K562 (cell line): ENCODE measurements at regions not wholly inside any gene's neighbourhood (a gene's known extent, or its start where the extent isn't known, plus 50 kb on each side); places are given as distances from the start of the nearest gene placed in this dataset.

Source experiments
- ATAC-seq: fragments of 200-7000 bp; cut with Tn5 transposase; 3 replicates; pipeline ENCODE4 v1.9.1; 2020; ENCODE audit warnings: moderate library complexity
- BruUV-seq: library from RNA; stranded (reverse); fragments of 400-500 nt; replicated peaks from 2 replicates; lab custom pipeline; 2021; lab: Mats Ljungman, UMichigan
- CTCF ChIA-PET: fragments of 300-600 bp; formaldehyde crosslinking; extraction: SDS; loops from one replicate; lab custom pipeline; 2021; ENCODE audit warnings: low intra/inter-chr PET ratio; lab: Yijun Ruan, JAX
- POLR2A ChIA-PET: fragments of 300-600, 350-650 bp; sonication (Branson Sonifier 250); formaldehyde crosslinking; extraction: SDS; loops from one replicate; lab custom pipeline; 2021; ENCODE audit warnings: antibody characterized with exemption, inconsistent platforms; lab: Yijun Ruan, JAX
- DNase-seq, 4 experiments: peaks; one replicate each; pipeline versions ENCODE4 v3.0.0 to v3.0.0-alpha.2; 2011 to 2018; ENCODE audit warnings: low spot score in 3 of 4, mixed read lengths in 3 of 4; ENCODE audit errors: extremely low read depth in 1 of 4
- FAIRE-seq: peaks from 2 replicates; lab custom pipeline; 2011; peaks lifted over from hg19 to GRCh38; lab: Jason Lieb, UNC
- H2AFZ ChIP-seq: 2 replicates; pipeline ENCODE4 v1.6.0; 2011; ENCODE audit warnings: low read depth, low read length, control low read depth, inconsistent platforms
- H3K27ac ChIP-seq: fragments of 200-600 bp; 3 replicates; pipeline ENCODE4 v1.8.0; 2011; ENCODE audit warnings: low read depth, mild to moderate bottlenecking, control low read depth, inconsistent platforms, low read length, moderate library complexity, mixed read lengths; ENCODE audit errors: extremely low read depth
- H3K27me3 ChIP-seq, 2 experiments: fragments of 300-600 bp in 1 of 2; 2 replicates in 1 of 2; 3 replicates in 1 of 2; pipeline versions ENCODE4 v1.6.0 to v1.8.0; 2011; ENCODE audit warnings: inconsistent platforms in 2 of 2, low read length in 2 of 2, mild to moderate bottlenecking in 1 of 2, mixed read lengths in 1 of 2, moderate library complexity in 1 of 2; ENCODE audit not compliant: control insufficient read depth in 2 of 2, insufficient read depth in 2 of 2
- H3K36me3 ChIP-seq: fragments of 300-600 bp; 3 replicates; pipeline ENCODE4 v1.8.0; 2011; ENCODE audit warnings: mild to moderate bottlenecking, low read length, inconsistent platforms; ENCODE audit not compliant: control insufficient read depth, insufficient read depth
- H3K4me1 ChIP-seq, 2 experiments: fragments of 200-600 bp in 1 of 2; replicated peaks in 1 of 2; 2 replicates in 1 of 2; 3 replicates in 1 of 2; pipeline versions ENCODE4 v1.5.1 to v1.8.0; 2011; ENCODE audit warnings: inconsistent platforms in 2 of 2, low read length in 2 of 2, mild to moderate bottlenecking in 1 of 2, mixed read lengths in 1 of 2, moderate library complexity in 1 of 2; ENCODE audit not compliant: control insufficient read depth in 2 of 2, insufficient read depth in 2 of 2
- H3K4me2 ChIP-seq: 2 replicates; pipeline ENCODE4 v1.6.1; 2011; ENCODE audit warnings: low read length, control low read depth, inconsistent platforms, mixed read lengths; ENCODE audit not compliant: insufficient read depth
- H3K4me3 ChIP-seq: fragments of 200-600 bp; sonication (generic), shearing (Covaris generic); 2 replicates; pipeline ENCODE4 v1.5.1; 2016; ENCODE audit warnings: control low read depth, inconsistent platforms
- H3K79me2 ChIP-seq: fragments of 200-600 bp; 3 replicates; pipeline ENCODE4 v1.8.0; 2011; ENCODE audit warnings: low read length, inconsistent platforms; ENCODE audit not compliant: control insufficient read depth, insufficient read depth
- H3K9ac ChIP-seq, 2 experiments: 2 replicates each; pipeline versions ENCODE4 v1.6.0 to v1.6.1; 2011; ENCODE audit warnings: low read depth in 2 of 2, low read length in 2 of 2, control low read depth in 1 of 2, inconsistent platforms in 1 of 2, mild to moderate bottlenecking in 1 of 2, mixed read lengths in 1 of 2; ENCODE audit not compliant: insufficient read depth in 1 of 2
- H3K9me1 ChIP-seq: one replicate; pipeline ENCODE4 v1.6.0; 2011; ENCODE audit warnings: inconsistent platforms, mild to moderate bottlenecking, low read length, moderate library complexity; ENCODE audit not compliant: control insufficient read depth, insufficient read depth
- H3K9me3 ChIP-seq: replicated peaks from 2 replicates; pipeline ENCODE4 v1.5.1; 2011; ENCODE audit warnings: low read depth, low read length, inconsistent platforms; ENCODE audit not compliant: control insufficient read depth, insufficient read depth
- H4K20me1 ChIP-seq: replicated peaks from 2 replicates; pipeline ENCODE4 v1.6.1; 2011; ENCODE audit warnings: low read length, inconsistent platforms, mixed read lengths; ENCODE audit not compliant: control insufficient read depth, insufficient read depth
- AFF1 ChIP-seq, 2 experiments: fragments of 450-650 bp; IDR thresholded peaks; 2 replicates each; pipeline ENCODE4 v1.6.1; 2018; ENCODE audit warnings: mild to moderate bottlenecking in 2 of 2, low read depth in 1 of 2; ENCODE audit not compliant: partially characterized antibody in 2 of 2
- BHLHE40 ChIP-seq: IDR thresholded peaks from 2 replicates; pipeline ENCODE4 v1.6.1; 2011; ENCODE audit warnings: low read length, improper control_type of control experiment
- CEBPZ ChIP-seq: fragments of 150-350 bp; IDR thresholded peaks from 2 replicates; pipeline ENCODE4 v1.6.1; 2014; ENCODE audit warnings: low read depth, mild to moderate bottlenecking, low read length, borderline replicate concordance
- NR1H2 ChIP-seq: sonication (generic); formaldehyde crosslinking; IDR thresholded peaks from 2 replicates; pipeline ENCODE4 v1.4.0; 2020; ENCODE audit warnings: mild to moderate bottlenecking, missing genetic modification reagents
- PYGO2 ChIP-seq: fragments of 450-650 bp; IDR thresholded peaks from 2 replicates; pipeline ENCODE4 v1.6.1; 2016; ENCODE audit warnings: mild to moderate bottlenecking, missing genetic modification characterization, moderate library complexity, missing compliant biosample characterization
- UBTF ChIP-seq, 2 experiments: IDR thresholded peaks; 2 replicates each; pipeline ENCODE4 v1.6.1; 2012; ENCODE audit warnings: improper control_type of control experiment in 2 of 2, low read depth in 2 of 2, low read length in 2 of 2, borderline replicate concordance in 1 of 2
- ZNF561 ChIP-seq: fragments of 450-650 bp; formaldehyde crosslinking; conservative IDR thresholded peaks from 2 replicates; pipeline ENCODE4 v1.4.0; 2020; ENCODE audit warnings: mild to moderate bottlenecking, moderate library complexity
- in situ Hi-C: fragments of 300-500 bp; cut with MboI; formaldehyde crosslinking; loops from 4 replicates; pipeline ENCODE4 v1.15.0; 2018; ENCODE audit warnings: inconsistent platforms, mixed read lengths
- intact Hi-C: fragments of 100-400 bp; cut with micrococcal nuclease; formaldehyde crosslinking; loops from 2 replicates; pipeline ENCODE4 v1.14.2; 2022
- TF ChIP-seq, protein P1 (sequence below): fragments of 450-650 bp; formaldehyde crosslinking; IDR thresholded peaks from 2 replicates; pipeline ENCODE4 v1.4.0; 2022; ENCODE audit warnings: missing genetic modification characterization
- TF ChIP-seq, protein P2 (sequence below): fragments of 450-650 bp; formaldehyde crosslinking; IDR thresholded peaks from 2 replicates; pipeline ENCODE4 v1.4.0; 2020; ENCODE audit warnings: mild to moderate bottlenecking, moderate library complexity

GRCh38 chr4:32572366-32572765 lies 1852.2 kb downstream of the PCDH7 start:
- H3K4me1 ChIP-seq = no peaks in the 10 kb centered on the region
- TF ChIP-seq BHLHE40 (no peak), CEBPZ (no peak), UBTF (IDR thresholded peaks at IDR 0.05; ENCODE audit: borderline replicate concordance in 1 of 2, low read depth in 2 of 2, low read length in 2 of 2) (no peak), PYGO2 (tag) (no peak), NR1H2 (CRISPR knock-in tag) (no peak), ZNF561 (CRISPR knock-in tag) (no peak), AFF1 (IDR thresholded peaks at IDR 0.05; ENCODE audit: low read depth in 1 of 2, partially characterized antibody in 2 of 2) (no peak)
- TF ChIP-seq, protein P1, sequence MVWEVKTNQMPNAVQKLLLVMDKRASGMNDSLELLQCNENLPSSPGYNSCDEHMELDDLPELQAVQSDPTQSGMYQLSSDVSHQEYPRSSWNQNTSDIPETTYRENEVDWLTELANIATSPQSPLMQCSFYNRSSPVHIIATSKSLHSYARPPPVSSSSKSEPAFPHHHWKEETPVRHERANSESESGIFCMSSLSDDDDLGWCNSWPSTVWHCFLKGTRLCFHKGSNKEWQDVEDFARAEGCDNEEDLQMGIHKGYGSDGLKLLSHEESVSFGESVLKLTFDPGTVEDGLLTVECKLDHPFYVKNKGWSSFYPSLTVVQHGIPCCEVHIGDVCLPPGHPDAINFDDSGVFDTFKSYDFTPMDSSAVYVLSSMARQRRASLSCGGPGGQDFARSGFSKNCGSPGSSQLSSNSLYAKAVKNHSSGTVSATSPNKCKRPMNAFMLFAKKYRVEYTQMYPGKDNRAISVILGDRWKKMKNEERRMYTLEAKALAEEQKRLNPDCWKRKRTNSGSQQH (CRISPR knock-in tag) = no peak
- TF ChIP-seq, protein P2, sequence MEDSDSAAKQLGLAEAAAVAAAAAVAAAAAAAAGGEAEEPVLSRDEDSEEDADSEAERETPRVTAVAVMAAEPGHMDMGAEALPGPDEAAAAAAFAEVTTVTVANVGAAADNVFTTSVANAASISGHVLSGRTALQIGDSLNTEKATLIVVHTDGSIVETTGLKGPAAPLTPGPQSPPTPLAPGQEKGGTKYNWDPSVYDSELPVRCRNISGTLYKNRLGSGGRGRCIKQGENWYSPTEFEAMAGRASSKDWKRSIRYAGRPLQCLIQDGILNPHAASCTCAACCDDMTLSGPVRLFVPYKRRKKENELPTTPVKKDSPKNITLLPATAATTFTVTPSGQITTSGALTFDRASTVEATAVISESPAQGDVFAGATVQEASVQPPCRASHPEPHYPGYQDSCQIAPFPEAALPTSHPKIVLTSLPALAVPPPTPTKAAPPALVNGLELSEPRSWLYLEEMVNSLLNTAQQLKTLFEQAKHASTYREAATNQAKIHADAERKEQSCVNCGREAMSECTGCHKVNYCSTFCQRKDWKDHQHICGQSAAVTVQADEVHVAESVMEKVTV (CRISPR knock-in tag) = no peak

More at GRCh38 chr4:32572366-32572765, 1852.2 kb downstream of the PCDH7 start:
- FAIRE-seq (no peak), ATAC-seq (no peak), DNase-seq (no peak)
- Histone ChIP-seq H3K27ac (no peak overlapping the region), H3K9me1 (no peaks in the 10 kb centered on the region), H3K36me3 (no peaks in the 10 kb centered on the region), H3K9me3 (no peaks in the 10 kb centered on the region), H3K27me3 (no peaks in the 10 kb centered on the region), H2AFZ (no peak overlapping the region), H3K4me2 (no peak overlapping the region), H4K20me1 (no peaks in the 10 kb centered on the region), H3K79me2 (no peaks in the 10 kb centered on the region), H3K4me3 (no peak overlapping the region), H3K9ac (no peak overlapping the region)
- ChIA-PET CTCF (no interaction called here), POLR2A (no interaction called here)
- BruUV-seq = no TSS peak
- in situ Hi-C loops = no loop called here
- intact Hi-C loops = no loop called here
